ENCODE measurements at regions not wholly inside any gene's neighbourhood (a gene's known extent, or its start where the extent isn't known, plus 50 kb on each side); places are given as distances from the start of the nearest gene placed in this dataset.
A peak's percentile ranks its signal among the peaks of the same experiment; 100 is the strongest.

DNA sequence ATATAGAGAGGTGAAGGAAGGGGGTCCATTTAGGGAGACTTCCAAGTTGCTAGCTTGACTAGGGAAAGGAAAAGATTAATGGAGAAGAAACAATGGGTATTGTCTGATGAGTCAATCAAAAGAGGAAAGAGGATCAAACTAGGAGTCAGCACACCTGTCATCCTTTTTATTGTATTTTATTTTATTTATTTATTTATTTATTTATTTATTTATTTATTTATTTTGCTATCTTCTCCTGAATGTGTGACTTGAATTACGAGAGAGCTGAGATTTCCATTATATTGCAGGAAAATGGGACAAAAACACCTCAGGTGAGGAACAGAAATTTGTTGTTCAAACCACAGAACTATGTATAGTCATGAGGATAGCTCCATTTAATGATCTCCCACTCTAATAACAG lies 58.9 kb downstream of the NUDT11 start:
- no peak for DNase-seq (ENCODE audit: low read depth)

GRCh38 chrX:51435101-51435500 lies 61.3 kb downstream of the NUDT11 start:
- no peak for DNase-seq (ENCODE audit: low read depth)

DNA sequence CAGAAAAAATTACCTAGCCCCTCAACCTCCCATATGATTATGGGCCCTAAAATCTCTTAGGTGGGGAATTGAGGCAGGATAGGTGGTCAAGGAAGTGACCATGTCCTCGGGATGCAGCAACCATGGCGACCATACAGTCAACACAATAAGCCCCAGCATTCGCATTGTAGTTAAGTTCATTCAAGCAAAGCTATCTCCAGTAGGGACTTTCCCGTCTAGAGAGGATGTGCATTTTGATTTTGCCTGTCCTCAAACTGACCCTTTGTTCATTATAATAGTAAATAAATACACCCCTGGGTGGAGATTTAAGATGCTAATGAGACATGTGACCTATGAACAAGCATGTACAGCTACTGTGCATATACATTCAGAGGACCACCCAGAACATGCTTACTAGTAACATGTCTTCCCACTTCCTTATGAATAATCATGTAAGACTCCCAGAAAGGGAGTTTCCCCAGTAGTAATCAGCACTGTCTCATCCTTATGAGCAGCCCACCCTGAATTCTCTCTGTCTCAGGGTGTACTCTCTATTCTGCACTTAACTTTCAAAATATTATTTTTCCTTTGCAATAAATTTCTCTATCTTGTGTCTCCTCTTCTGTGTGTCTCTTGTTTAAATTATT lies 74.3 kb downstream of the NUDT11 start:
- no peak for DNase-seq (ENCODE audit: low read depth)

- peak; percentile 35 for DNase-seq (ENCODE audit: low read depth)
Observed at GRCh38 chrX:51420610-51421009, 75.8 kb downstream of the NUDT11 start.

DNA sequence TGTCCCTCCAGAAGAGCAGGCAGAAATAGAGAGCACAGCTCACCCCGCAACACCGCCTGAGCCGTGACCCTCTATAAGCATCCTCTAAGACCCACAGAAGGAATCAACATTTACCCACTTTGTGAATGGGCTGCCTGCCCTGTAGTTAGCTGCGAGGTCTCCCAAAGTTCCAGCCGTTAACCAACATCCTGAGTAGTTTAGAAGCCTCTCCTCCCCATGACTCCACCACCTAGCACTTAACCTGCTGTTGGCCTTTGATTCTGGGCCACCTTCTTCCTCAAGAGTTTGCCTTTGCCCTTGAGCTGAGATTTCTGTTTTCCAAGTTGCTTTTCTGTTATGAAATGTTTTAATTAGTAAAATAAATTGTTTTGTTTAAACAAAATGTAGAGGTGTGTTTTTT lies 75.8 kb downstream of the NUDT10 start:
- no peak for DNase-seq (ENCODE audit: low read depth)

DNA sequence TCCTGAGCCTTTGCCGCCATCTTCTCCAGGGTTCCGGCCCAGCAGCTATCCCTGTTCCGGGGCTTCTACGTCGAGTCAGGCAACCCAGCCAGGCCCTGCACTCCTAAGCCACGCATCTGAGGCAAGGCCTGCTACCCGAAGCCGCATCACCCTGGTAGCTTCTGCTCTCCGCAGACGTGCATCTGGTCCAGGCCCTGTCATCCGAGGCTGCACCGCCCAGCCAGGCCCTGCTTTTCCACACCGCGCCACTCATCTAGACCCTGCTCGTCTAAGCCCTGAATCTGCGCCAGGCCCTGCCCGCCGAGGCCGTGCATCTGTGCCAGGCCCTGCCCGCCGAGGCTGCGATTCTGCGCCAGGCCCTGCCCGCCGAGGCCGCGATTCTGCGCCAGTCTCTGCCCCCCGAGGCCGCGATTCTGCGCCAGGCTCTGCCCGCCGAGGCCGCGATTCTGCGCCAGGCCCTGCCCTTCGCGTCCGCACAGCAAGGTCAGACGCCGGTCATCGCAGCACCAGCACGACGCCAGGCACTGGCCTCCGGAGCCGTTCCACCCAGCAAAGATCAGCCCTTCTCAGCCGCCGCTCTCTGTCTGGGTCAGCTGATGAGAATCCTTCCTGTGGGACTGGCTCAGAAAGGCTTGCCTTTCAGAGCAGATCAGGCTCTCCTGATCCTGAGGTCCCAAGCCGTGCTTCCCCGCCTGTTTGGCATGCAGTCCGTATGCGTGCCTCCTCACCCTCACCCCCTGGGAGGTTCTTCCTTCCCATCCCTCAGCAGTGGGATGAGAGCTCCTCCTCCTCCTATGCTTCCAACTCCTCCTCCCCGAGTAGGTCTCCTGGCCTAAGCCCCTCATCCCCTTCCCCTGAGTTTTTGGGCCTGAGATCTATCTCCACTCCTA lies 75.1 kb downstream of the NUDT10 start:
- no peak for DNase-seq (ENCODE audit: low read depth)

GRCh38 chrX:51406688-51407519 lies 74.3 kb downstream of the NUDT10 start:
- no peak for DNase-seq (ENCODE audit: low read depth)

DNA sequence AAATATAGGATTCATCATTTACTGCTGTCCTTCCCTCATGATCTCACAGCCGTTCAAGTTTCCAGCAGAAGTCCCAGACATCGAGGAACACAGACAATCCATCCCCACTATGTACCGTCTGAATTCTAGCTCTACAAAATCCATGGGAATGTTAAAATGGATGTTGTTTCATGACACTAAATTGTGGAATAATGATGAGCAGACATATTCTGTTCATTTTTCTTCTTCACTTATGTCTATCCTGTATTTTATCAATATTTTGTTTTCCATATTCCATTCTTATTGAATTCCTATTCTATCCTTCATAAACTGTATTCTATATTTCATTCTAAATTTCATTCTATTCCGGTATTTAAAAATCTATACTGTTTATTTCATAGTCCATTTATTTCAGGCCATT lies 71.8 kb downstream of the NUDT10 start:
- no peak for DNase-seq (ENCODE audit: low read depth)

- DNase-seq (ENCODE audit: low read depth), result no peak
Observed at GRCh38 chrX:51395810-51396728, 63.4 kb downstream of the NUDT10 start.

DNA sequence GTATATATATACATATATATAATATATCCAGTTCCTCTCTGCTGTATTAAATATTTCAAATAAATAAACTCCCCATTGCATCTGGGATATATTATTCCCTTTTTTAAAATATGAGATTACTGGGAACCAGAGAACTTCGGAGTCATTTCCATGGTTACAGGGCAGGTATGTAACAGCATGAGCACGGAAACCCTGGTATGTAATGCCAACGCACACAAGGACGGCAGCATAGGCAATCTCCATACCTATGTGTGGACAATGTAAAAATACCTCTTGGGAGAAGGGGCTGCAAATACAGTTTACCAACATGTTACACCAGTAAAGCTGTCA lies 62.8 kb downstream of the NUDT10 start:
- DNase-seq (ENCODE audit: low read depth), result no peak

Measured in ELR (cell line).